Cardiac fibroblast (primary cell): ENCODE measurements at regions not wholly inside any gene's neighbourhood (a gene's known extent, or its start where the extent isn't known, plus 50 kb on each side); places are given as distances from the start of the nearest gene placed in this dataset.

Source experiments
- DNase-seq, 2 donors: peaks; one replicate each; pipeline versions ENCODE4 v3.0.0 to v3.0.0-alpha.2; 2010; ENCODE audit warnings: low read depth in 2 of 2
- H3K4me3 ChIP-seq, 2 donors: replicated peaks in 1 of 2; 1 replicate in 1 of 2; 2 replicates in 1 of 2; pipeline ENCODE4 v1.5.1; 2011; ENCODE audit warnings: low read depth in 2 of 2, low read length in 2 of 2, mild to moderate bottlenecking in 2 of 2, moderate library complexity in 1 of 2
- TF ChIP-seq, protein P1 (sequence below): IDR thresholded peaks from one replicate; pipeline ENCODE4 v1.5.1; 2011; ENCODE audit warnings: low read depth, mild to moderate bottlenecking, low read length, inconsistent platforms

DNA sequence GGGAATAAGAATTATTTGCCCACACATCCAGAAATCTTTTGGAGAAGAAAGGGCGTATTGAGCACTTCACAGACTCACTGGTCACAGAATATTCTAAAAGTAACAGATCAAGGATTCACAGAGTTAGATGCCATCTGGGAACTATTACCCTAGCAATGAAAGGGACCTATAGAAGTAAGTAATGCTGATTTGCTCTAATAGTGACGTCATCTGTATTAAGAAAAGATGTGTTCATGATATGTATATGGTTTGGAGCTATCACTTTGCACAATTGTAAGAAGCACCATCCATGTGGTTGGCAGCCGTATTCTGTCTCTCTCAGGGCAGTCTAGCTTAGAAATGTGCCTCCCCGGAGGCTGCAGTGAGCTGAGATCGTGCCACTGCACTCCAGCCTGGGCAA lies 52.8 kb upstream of the SV2C start:
- TF ChIP-seq, protein P1, sequence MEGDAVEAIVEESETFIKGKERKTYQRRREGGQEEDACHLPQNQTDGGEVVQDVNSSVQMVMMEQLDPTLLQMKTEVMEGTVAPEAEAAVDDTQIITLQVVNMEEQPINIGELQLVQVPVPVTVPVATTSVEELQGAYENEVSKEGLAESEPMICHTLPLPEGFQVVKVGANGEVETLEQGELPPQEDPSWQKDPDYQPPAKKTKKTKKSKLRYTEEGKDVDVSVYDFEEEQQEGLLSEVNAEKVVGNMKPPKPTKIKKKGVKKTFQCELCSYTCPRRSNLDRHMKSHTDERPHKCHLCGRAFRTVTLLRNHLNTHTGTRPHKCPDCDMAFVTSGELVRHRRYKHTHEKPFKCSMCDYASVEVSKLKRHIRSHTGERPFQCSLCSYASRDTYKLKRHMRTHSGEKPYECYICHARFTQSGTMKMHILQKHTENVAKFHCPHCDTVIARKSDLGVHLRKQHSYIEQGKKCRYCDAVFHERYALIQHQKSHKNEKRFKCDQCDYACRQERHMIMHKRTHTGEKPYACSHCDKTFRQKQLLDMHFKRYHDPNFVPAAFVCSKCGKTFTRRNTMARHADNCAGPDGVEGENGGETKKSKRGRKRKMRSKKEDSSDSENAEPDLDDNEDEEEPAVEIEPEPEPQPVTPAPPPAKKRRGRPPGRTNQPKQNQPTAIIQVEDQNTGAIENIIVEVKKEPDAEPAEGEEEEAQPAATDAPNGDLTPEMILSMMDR: no peak
- no peak for DNase-seq
- H3K4me3 ChIP-seq: no peak overlapping the region

DNA sequence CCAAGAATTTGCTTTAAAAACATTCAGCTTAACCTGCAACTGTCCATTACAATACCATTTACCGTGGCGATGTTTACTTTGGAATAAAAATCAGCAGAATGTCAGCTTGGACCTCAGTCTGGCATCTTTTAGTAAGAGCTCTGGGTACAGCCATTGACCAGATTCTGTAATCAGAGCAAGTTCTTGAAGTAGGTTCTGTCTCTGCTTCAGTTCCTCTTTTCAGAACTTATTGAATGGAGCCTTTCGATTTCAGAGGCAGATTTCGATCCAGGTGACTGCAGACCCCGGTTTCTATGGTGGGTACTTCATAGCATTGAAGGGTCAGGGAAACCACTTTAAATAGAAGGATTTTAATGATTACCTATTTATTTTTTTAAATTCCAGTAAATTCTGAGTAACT lies 53.4 kb upstream of the SV2C start:
- TF ChIP-seq, protein P1: no peak
- no peak for DNase-seq
- H3K4me3 ChIP-seq: no peak overlapping the region

DNA sequence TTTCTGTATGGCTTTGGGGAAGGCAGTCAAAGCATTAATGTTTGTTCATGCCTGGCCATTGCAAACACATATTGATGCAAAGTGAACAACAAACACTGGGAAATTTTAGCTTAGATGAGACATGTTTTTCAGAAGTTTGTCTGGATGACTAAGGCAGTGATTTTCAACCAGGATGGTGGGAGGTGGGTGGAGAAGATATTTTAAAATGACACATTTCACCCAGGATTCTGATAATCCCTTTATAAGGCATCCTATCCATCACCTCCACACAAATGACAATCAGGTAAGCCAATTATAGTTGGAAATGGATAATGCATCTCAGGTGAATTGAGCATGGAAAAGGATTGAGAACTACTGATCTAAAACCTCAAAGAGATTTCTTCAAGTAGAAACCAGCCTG lies 57.4 kb upstream of the SV2C start:
- TF ChIP-seq, protein P1: no peak
- no peak for DNase-seq
- H3K4me3 ChIP-seq: no peak overlapping the region

DNA sequence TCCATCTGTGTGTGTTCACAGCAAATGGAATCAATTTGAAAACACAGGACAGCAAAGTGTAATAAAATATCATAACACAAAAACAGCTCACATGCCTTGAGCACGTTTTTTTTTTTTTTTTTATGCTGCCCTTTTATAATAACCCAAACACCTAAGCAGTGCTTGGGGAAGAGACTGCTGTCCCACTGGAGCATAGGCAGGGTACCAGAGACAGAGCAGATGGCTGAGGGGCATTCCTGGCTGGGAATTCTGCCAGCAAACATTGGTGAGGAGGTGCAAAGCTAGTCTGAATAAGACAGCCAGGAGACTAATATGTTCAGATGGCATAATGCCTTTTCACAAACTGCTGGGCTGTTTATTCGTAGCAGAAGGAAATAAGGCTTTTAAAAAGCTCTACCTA lies 58.1 kb upstream of the SV2C start:
- TF ChIP-seq, protein P1: no peak
- DNase-seq: no peak
- no peak overlapping the region for H3K4me3 ChIP-seq

DNA sequence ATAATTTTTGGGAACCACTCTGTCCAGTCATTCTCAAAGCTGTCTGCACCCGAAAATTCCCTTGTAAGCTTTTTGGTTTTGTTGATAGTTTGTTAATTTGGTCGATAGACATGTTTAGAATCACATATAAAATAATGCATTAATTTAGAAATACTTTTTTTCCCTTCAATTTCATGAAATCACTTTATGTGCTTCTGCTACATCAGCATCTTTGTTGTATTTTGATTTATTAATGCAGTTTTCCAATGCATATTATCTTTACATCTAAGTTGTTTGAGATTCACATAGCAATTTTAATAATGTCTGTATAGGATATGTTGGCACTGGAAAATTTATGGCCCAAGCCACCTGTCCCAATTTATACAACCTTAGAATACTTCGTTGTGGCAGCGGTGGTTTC lies 60.6 kb upstream of the SV2C start:
- no peak overlapping the region for H3K4me3 ChIP-seq
- TF ChIP-seq, protein P1: no peak
- no peak for DNase-seq

DNA sequence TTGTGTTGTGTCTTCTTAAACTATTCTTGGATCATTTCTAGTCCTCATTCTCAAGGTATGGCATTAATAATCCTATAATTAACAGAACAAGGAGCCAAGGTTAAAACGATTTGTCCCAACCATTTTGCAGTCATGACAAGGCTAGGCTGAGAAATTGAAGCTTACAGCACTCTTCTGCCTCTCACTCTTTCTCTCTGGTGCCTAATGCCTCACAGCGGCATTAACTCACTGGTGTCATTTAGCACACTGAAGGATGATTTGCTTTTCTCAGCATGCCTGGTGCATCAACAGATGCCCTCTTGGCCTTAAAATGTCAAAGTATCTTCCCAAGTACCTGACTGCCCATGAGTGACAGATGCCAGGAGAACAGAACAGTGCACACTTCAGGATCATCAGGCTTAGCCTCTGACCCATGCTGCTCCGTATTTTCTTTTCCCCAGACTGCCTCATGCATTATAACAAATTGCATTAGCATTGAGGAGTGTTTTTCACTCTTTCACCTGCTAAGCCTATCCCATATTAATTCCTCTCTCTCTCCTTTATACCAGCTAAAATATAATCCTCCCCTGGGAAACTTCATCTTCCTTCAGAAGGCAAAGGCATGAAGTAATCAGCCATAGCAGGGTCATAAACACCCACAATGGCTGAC lies 61.1 kb upstream of the SV2C start:
- no peak overlapping the region for H3K4me3 ChIP-seq
- no peak for DNase-seq
- TF ChIP-seq, protein P1: no peak

DNA sequence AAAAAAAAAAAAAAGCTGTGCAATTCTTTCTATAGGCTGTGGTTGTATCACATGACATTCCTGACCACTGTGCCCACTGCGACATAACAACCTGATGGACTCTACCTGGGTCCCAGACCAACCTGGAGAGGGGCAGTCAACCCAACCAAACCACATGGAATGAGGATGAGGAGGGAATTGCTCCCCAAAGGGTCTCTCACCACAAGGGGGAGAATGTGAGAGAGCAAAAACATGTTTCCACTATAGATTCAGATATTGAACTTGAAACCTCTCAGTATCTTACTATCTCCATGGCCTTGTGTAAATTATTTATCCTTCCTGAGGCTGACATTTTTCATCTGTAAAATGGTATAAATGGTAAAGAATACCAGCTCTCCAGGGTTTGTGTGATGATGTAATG lies 66.9 kb upstream of the SV2C start:
- no peak for DNase-seq
- TF ChIP-seq, protein P1: no peak

More for the DNA sequence above, 66.9 kb upstream of the SV2C start:
- no peak overlapping the region for H3K4me3 ChIP-seq
